Right lobe of liver (tissue), 6 donors: ENCODE measurements at regions not wholly inside any gene's neighbourhood (a gene's known extent, or its start where the extent isn't known, plus 50 kb on each side); places are given as distances from the start of the nearest gene placed in this dataset.

Experiments
- ATAC-seq, 4 donors: fragments of 200-7000 bp; cut with Tn5 transposase; one replicate each; pipeline ENCODE4 v1.9.1; 2020; ENCODE audit warnings: mild to moderate bottlenecking in 4 of 4, moderate library complexity in 4 of 4
- DNase-seq, 3 donors: peaks; one replicate each; pipeline ENCODE4 v3.0.0-alpha.2; 2020
- H3K27ac ChIP-seq, 3 donors: fragments of 200-600 bp; one replicate each; pipeline ENCODE4 v1.8.0; 2022
- H3K27me3 ChIP-seq, 2 donors: fragments of 200-600 bp; one replicate each; pipeline ENCODE4 v1.8.0; 2022
- H3K36me3 ChIP-seq, 4 donors: fragments of 200-600 bp; sonication (generic) in 1 of 4; one replicate each; pipeline versions ENCODE4 v1.5.1 to v1.8.0; 2017 to 2022; ENCODE audit warnings: control low read depth in 1 of 4
- H3K4me1 ChIP-seq, 4 donors: fragments of 200-600 bp; sonication (generic) in 1 of 4; one replicate each; pipeline versions ENCODE4 v1.5.1 to v1.8.0; 2017 to 2022; ENCODE audit warnings: control low read depth in 1 of 4
- H3K4me3 ChIP-seq, 3 donors: fragments of 200-600 bp; one replicate each; pipeline ENCODE4 v1.8.0; 2022
- H3K9me3 ChIP-seq, 4 donors: fragments of 200-600 bp; sonication (generic) in 1 of 4; one replicate each; pipeline versions ENCODE4 v1.5.1 to v1.8.0; 2017 to 2022; ENCODE audit warnings: control low read depth in 1 of 4
- POLR2A ChIP-seq: fragments of 450-650 bp; IDR thresholded peaks from one replicate; pipeline ENCODE4 v1.6.1; 2017; ENCODE audit warnings: antibody characterized with exemption, mild to moderate bottlenecking
- WGBS: methylation state at CpG from one replicate; pipeline ENCODE4 v1.1.6; 2018; ENCODE audit warnings: low coverage, low lambda C conversion rate; ENCODE audit not compliant: insufficient coverage; ENCODE audit errors: missing lambda C conversion rate; 5-methylcytosine and 5-hydroxymethylcytosine counted together
- intact Hi-C, 2 donors: fragments of 100-400 bp; cut with DNase I; formaldehyde crosslinking; loops; one replicate each; pipeline versions ENCODE4 v1.11.2 to v1.14.1; 2022
- TF ChIP-seq, protein P1 (sequence below), 4 donors: fragments of 200-600 bp in 3 of 4; fragments of 450-650 bp in 1 of 4; IDR thresholded peaks; one replicate each; pipeline versions ENCODE4 v1.5.1 to v1.8.0; 2016 to 2022; ENCODE audit warnings: antibody characterized with exemption in 4 of 4, mild to moderate bottlenecking in 2 of 4
- donor health status: DM: no; HTN: yes; CAD: no.
- donor health status: DM: no; HTN: no; CAD: no.
- donor health status: DM: no; HTN: no; CAD: no.
- donor health status: DM: no; HTN: yes; CAD: no.
- donor health status: DM: no; HTN: yes; CAD: no.

DNA sequence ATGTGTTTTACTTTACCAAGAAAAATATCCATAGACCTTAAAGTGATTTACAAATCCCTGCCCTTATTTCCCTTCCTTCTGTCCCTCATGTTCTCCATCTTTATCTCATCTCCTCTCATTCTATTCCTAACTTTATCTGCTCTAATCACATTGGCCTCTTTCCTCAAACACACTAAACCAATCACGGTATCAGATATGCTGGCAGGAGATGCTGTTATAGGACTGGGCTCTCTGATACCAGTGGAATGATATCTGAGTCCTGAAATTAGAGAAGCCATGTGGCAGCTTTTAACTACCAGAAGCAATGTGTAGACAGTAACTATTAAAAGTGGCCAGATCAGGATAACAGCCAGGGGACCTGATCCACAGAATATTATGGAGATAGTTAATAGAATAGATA lies 49.9 kb upstream of the GIMD1 start:
- H3K4me3 ChIP-seq, result no peak overlapping the region
- intact Hi-C loops, result no loop called here
- no peaks in the 10 kb centered on the region for H3K9me3 ChIP-seq
- ATAC-seq (no peak), DNase-seq (no peak)
- no peaks in the 10 kb centered on the region for H3K4me1 ChIP-seq
- no peak for TF ChIP-seq POLR2A
- TF ChIP-seq, protein P1, sequence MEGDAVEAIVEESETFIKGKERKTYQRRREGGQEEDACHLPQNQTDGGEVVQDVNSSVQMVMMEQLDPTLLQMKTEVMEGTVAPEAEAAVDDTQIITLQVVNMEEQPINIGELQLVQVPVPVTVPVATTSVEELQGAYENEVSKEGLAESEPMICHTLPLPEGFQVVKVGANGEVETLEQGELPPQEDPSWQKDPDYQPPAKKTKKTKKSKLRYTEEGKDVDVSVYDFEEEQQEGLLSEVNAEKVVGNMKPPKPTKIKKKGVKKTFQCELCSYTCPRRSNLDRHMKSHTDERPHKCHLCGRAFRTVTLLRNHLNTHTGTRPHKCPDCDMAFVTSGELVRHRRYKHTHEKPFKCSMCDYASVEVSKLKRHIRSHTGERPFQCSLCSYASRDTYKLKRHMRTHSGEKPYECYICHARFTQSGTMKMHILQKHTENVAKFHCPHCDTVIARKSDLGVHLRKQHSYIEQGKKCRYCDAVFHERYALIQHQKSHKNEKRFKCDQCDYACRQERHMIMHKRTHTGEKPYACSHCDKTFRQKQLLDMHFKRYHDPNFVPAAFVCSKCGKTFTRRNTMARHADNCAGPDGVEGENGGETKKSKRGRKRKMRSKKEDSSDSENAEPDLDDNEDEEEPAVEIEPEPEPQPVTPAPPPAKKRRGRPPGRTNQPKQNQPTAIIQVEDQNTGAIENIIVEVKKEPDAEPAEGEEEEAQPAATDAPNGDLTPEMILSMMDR (IDR thresholded peaks at IDR 0.05), result no peak
- no peak overlapping the region for H3K27ac ChIP-seq
- 11% methylated on average over 1 of the region's 1 CpG for WGBS
- no peaks in the 10 kb centered on the region for H3K36me3 ChIP-seq
- H3K27me3 ChIP-seq, result no peaks in the 10 kb centered on the region
